H1 (cell line): ENCODE measurements at regions not wholly inside any gene's neighbourhood (a gene's known extent, or its start where the extent isn't known, plus 50 kb on each side); places are given as distances from the start of the nearest gene placed in this dataset.

Source experiments
- ASH2L ChIP-seq: fragments of 200-600, 300-600 bp; sonication (generic); IDR thresholded peaks from one replicate; pipeline ENCODE4 v1.7.1; 2017; ENCODE audit warnings: low read length
- BACH1 ChIP-seq: IDR thresholded peaks from 2 replicates; pipeline ENCODE4 v1.6.1; 2012; ENCODE audit warnings: low read length, improper control_type of control experiment
- CBX8 ChIP-seq: fragments of 300-800, 300-1000 bp; sonication (generic); IDR thresholded peaks from 2 replicates; pipeline ENCODE4 v1.7.1; 2016; ENCODE audit warnings: low read depth, low read length, borderline replicate concordance
- CHD7 ChIP-seq: fragments of 300-600 bp; sonication (generic); IDR thresholded peaks from 2 replicates; pipeline ENCODE4 v1.7.1; 2012; ENCODE audit warnings: low read length, moderate library complexity, mild to moderate bottlenecking, inconsistent platforms; ENCODE audit not compliant: insufficient replicate concordance
- GABPA ChIP-seq: IDR thresholded peaks from 2 replicates; pipeline ENCODE4 v1.6.1; 2011; ENCODE audit warnings: mild to moderate bottlenecking, low read length, moderate library complexity, borderline replicate concordance; ENCODE audit not compliant: insufficient read depth
- HDAC6 ChIP-seq: IDR thresholded peaks from one replicate; pipeline ENCODE4 v1.7.1; 2012; ENCODE audit warnings: low read depth, mild to moderate bottlenecking, inconsistent platforms, low read length, moderate library complexity
- POLR2A ChIP-seq, 2 experiments: IDR thresholded peaks; 1 replicate in 1 of 2; 2 replicates in 1 of 2; pipeline ENCODE4 v1.6.1; 2011; ENCODE audit warnings: low read depth in 2 of 2, low read length in 2 of 2, mild to moderate bottlenecking in 2 of 2; ENCODE audit errors: control extremely low read depth in 1 of 2
- RXRA ChIP-seq: IDR thresholded peaks from 2 replicates; pipeline ENCODE4 v1.6.1; 2011; ENCODE audit warnings: low read depth, mild to moderate bottlenecking, low read length, moderate library complexity; ENCODE audit not compliant: insufficient read depth
- SAP30 ChIP-seq: fragments of 300-600 bp; sonication (generic); IDR thresholded peaks from 2 replicates; pipeline ENCODE4 v1.7.1; 2012; ENCODE audit warnings: low read length, moderate library complexity, mild to moderate bottlenecking, inconsistent platforms; ENCODE audit not compliant: insufficient read depth, insufficient replicate concordance
- SIN3A ChIP-seq, 2 experiments: IDR thresholded peaks in 1 of 2; conservative IDR thresholded peaks in 1 of 2; 2 replicates each; pipeline ENCODE4 v1.6.1; 2011 to 2012; ENCODE audit warnings: low read length in 2 of 2, improper control_type of control experiment in 1 of 2, low read depth in 1 of 2, mild to moderate bottlenecking in 1 of 2
- SIX5 ChIP-seq: IDR thresholded peaks from 2 replicates; pipeline ENCODE4 v1.6.1; 2011; ENCODE audit warnings: mild to moderate bottlenecking, low read depth, low read length
- SP1 ChIP-seq: IDR thresholded peaks from 2 replicates; pipeline ENCODE4 v1.6.1; 2011; ENCODE audit warnings: low read depth, low read length
- SP4 ChIP-seq: IDR thresholded peaks from 2 replicates; pipeline ENCODE4 v1.6.1; 2012; ENCODE audit warnings: low read length, inconsistent platforms
- YY1 ChIP-seq: IDR thresholded peaks from 2 replicates; pipeline ENCODE4 v1.6.1; 2011; ENCODE audit warnings: low read depth, mild to moderate bottlenecking, low read length

GRCh38 chr2:119059940-119060339 is 98.6 kb downstream of the C1QL2 start (continued):
- TF ChIP-seq CHD7 (no peak), SP1 (no peak), SP4 (no peak), RXRA (no peak), POLR2A (IDR thresholded peaks at IDR 0.05; ENCODE audit: control extremely low read depth in 1 of 2, low read depth in 2 of 2, low read length in 2 of 2) (no peak), BACH1 (no peak), ASH2L (no peak), SIX5 (no peak), SIN3A (conservative IDR thresholded peaks at IDR 0.05 in 1 of 2, IDR thresholded peaks at IDR 0.05 in 1 of 2; ENCODE audit: low read depth in 1 of 2, low read length in 2 of 2) (no peak), SAP30 (no peak), HDAC6 (no peak), YY1 (no peak), CBX8 (no peak), GABPA (no peak)
